SK-N-DZ (cell line): ENCODE measurements at regions not wholly inside any gene's neighbourhood (a gene's known extent, or its start where the extent isn't known, plus 50 kb on each side); places are given as distances from the start of the nearest gene placed in this dataset.

Source experiments
- DNase-seq: peaks from one replicate; pipeline ENCODE4 v3.0.0-alpha.2; 2015; ENCODE audit warnings: low spot score

GRCh38 chr10:31754803-31755624 is 173.6 kb downstream of the ARHGAP12 start:
- no peak for DNase-seq

DNA sequence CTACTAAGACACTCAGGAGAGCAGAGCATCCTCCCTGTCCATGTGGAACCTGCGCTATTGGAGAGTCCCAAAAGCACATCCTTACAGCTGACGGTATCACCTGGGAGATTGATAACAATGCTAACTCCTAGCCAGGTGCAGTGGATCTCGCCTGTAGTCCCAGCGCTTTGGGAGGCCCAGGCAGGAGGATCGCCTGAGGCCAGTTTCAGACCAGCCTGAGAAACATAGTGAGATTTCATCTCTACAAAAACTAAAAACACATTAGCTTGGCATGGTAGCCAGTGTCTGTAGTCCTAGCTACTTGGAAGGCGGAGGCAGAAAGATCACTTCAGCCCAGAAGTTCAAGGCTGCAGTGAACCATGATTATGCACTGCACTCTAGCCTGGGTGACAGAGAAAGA is 174.9 kb downstream of the ARHGAP12 start:
- DNase-seq: no peak

GRCh38 chr10:31752170-31752569 is 176.5 kb downstream of the ARHGAP12 start:
- no peak for DNase-seq

DNA sequence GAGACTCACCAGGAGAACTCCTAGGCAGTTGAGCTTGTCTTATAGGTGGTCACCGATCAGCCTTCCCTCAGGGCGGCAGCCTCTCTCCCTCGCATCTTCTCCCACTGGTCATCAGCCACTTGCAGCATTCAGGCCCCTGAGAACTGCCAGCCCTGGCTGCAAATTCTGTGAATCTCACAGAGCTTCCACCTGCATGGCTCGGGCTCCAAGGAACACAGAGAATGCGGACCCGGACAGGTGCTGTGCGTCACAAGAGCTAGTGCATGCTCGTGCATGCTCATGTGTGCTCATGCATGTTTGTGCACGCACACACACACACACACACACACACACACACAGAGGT is 176.9 kb downstream of the ARHGAP12 start:
- DNase-seq: no peak

DNA sequence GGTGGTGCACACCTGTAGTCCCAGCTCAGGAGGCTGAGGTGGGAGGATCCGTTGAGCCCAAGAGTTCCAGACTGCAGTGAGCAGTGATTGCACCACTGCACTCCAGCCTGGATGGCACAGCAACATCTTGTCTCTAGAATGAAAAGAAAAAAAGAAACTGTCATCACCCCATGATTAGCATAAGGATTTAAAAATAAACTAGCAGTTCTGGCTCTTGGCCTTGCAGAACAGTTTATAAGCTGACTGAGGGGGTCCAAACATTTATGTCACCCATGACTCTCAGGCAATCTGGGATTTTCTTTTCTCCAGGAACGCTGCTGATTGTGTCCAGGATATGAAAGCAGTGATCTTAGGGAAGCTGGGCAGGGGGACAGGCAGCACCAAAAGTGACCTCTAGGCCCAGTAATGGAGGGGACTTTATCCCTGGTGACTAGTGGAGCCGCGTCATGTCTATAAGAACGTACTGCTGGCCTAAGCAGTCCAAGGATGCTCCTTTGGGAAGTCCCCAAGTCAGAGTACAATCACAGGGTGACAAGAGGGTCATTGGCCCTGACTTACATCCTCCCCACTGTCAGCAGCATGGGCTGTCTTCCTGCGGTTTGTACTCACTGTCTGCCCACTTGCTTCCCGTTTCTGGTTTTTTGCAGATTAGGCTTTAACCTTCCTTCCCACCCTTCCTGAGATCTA is 177.4 kb downstream of the ARHGAP12 start:
- DNase-seq: no peak

- DNase-seq: peak; percentile 38
Measured at GRCh38 chr10:31749981-31750840, 178.4 kb downstream of the ARHGAP12 start.

DNA sequence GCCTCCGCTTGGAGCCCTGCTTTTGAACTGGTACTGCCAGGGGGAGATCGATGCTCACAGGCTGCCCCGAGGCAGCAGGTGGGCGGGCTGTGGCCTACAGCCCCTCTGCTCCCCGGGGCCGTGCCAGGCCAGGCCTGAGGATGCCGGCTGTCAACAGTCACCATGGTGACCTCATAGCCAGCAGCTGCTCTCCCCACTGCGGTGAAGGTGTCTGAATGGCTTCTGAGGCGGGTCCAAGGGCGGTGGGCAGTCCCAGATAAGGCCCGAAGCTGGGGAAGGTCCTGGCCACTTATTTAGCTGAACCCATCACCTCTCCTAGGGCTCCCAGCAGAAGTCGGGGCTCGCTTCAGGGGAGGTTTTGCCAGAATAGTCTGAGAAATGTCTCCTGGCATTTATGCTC is 179.3 kb downstream of the ARHGAP12 start:
- peak; percentile 60 for DNase-seq

GRCh38 chr10:31745612-31746376 is 182.8 kb downstream of the ARHGAP12 start:
- no peak for DNase-seq

- DNase-seq: no peak
Measured at GRCh38 chr10:31744025-31744424, 184.6 kb downstream of the ARHGAP12 start.

- no peak for DNase-seq
Measured at GRCh38 chr10:31742255-31742654, 186.4 kb downstream of the ARHGAP12 start.

DNA sequence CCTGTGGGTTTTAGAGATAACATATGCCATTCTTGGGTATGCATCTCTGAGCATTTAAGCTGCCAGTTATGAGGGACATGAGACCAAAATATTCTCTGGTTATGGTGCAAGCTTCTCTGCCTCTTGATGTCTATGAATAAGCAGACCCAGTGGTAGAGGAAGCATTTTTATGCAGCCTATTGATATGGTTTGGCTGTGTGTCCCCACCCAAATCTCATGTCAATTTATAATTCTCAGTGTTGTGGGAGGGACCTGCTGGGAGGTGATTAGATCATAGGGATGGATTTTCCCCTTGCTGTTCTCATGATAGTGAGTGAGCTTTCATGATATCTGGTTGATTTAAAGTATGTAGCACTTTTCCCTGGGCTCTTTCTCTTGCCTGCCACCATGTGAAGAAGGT is 187.2 kb downstream of the ARHGAP12 start:
- no peak for DNase-seq

DNA sequence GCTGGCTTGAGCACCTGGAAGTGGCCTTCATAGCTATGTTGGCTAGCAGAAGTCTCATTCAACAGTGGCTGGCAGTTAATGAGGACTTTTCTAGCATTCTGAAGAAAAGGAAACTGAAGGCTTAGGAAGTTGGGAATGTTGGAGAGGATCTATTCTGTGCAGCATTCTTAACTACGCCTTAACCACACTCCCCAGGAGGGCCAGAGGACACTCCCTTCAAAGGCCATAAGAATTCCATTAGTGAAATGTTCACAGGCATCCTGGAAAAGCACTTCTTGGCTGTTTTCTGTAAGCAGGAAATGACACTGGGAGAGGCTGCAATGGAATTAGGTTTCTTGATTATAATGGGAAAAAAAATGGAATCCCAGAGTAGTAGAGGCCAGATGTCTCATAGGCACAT is 188.9 kb downstream of the ARHGAP12 start:
- DNase-seq: no peak

DNA sequence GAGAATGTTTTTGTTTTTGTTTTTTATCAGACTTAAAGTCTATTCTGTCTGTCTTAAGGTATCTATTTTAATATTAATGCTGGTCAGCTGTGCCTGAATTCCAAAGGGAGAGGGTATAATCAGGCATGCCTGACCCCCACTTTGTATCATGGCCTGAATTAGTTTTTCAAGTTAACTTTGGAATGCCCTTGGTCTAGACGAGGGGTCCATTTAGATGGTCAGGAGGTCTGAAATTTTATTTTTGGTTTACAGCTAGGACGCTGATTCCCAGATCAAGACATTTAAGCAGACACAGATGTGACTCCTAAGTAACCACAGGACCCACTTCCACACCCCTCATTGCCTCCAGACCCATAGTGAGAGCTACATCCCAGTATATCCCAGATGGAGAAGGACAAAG is 189.5 kb downstream of the ARHGAP12 start:
- DNase-seq: no peak

GRCh38 chr10:31731711-31732110 is 196.9 kb downstream of the ARHGAP12 start:
- DNase-seq: no peak

- DNase-seq: no peak
Measured at GRCh38 chr10:31730776-31731175, 197.9 kb downstream of the ARHGAP12 start.

DNA sequence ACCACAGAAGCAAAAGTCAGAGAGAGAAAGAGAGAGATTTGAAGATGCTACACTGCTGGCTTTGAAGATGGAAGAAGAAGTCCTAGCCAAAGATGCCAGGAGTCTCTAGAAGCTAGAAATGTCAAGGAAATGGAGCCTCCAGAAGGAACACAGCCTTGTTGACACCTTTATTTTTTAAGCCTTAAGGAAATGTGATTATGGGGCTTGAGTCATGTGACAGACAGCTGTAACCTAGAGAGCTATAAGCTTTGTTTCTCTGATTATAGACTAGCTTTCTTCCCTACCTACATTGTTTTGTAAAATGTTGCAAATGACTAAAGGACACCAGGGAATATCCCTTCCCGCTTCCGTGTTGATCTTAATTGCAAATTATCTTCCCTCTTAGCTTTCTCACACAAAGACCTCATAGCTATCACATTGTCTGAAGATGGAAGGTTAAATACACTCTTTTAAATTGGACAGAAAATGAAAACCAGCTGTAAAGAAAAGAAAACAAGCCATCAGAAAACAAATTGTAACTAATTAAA is 199.9 kb downstream of the ARHGAP12 start:
- no peak for DNase-seq

DNA sequence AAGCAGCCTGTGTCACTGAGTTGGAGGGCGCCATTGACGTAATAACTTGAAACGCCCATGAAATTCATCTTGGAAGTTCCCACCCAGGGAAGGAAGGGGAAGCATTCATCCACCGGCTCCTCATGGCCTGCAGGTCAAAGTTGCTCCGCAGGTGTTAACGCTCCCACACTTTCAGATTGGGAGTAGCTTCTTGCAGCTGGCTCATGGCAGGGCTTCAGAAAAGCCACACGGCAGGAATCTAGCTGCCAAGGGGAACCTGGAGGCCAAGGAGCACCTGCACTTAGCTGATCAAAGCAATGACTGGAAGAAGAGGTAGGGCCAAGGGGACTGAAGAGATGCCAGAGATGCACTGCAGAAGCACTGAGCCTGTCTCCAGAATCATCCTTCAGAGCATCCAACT is 203.2 kb downstream of the ARHGAP12 start:
- no peak for DNase-seq

GRCh38 chr10:31724296-31724695 is 204.3 kb downstream of the ARHGAP12 start:
- DNase-seq: no peak

GRCh38 chr10:31723106-31723750 is 205.4 kb downstream of the ARHGAP12 start:
- no peak for DNase-seq

DNA sequence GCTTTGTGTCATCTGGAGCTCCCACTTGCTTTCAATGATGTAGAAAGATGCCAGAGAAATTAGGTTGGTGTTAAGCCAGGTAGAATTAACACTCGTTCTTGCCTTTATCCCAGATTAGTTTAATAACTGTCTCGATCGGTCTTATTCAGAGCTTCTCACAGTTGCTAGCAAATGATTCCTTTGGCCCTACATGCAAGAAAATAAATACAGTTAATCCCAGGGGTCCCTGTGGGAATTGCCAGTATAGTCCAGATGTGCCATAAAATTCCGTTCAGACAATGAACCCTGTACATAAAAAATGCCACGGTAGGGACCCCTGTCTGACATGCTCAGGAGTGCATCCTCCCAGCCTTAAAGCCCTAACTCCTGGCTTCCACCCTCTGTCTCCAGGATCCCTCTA is 207.5 kb downstream of the ARHGAP12 start:
- DNase-seq: no peak

GRCh38 chr10:31720546-31720945 is 208.1 kb downstream of the ARHGAP12 start:
- no peak for DNase-seq
